Endometrium (tissue), 2 donors: ENCODE measurements at regions not wholly inside any gene's neighbourhood (a gene's known extent, or its start where the extent isn't known, plus 50 kb on each side); places are given as distances from the start of the nearest gene placed in this dataset.

Experiments used
- FAIRE-seq: peaks from 2 replicates; lab custom pipeline; 2012; peaks lifted over from hg19 to GRCh38; lab: Jason Lieb, UNC
- donor health status: control.
- donor health status: control.

DNA sequence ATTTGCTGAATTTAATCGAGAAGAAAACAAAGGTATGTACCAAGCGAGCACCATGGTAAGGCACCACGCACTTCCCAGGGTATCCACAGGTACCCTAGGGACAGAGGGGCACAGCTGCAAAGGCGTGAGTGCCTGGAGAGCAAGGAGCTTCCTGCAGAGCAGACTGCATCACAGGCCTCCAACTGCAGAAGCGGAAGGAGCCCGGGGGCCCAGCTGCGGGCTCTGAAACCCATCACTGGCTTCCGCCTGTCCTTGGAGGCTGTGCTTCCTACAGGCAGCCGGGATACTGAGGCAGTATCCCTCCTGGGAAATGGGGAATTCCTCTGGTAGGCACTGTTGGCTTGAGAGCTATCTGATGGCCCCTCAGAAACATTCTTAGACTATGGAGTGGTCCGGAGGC, 217.4 kb upstream of the GMDS start:
- no peak for FAIRE-seq

DNA sequence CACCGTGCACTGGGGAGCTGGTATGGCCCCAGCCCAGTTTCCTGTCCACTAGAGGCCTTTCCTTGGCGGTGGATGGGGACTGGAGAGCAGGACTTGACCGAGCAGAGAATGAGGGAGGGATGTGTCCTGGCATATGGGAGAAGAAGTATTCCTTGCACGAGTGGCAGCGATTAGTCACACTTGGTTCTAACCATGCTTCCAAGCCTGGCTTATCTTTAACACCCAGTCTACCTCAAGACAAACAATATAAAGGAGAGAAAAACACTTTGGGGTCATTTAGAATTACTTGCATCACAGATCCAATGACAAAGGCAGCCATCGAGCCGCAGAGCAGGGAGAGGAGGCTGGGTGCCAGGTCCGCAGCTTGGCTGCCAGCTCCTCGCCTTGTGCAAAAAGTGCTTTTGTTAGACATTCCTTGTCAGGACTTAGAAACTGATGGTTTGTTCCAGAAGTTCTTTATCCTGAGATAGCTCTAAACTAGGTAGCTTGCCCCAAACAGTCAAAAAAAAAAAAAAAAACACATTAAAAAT, 214.9 kb upstream of the GMDS start:
- FAIRE-seq = no peak

DNA sequence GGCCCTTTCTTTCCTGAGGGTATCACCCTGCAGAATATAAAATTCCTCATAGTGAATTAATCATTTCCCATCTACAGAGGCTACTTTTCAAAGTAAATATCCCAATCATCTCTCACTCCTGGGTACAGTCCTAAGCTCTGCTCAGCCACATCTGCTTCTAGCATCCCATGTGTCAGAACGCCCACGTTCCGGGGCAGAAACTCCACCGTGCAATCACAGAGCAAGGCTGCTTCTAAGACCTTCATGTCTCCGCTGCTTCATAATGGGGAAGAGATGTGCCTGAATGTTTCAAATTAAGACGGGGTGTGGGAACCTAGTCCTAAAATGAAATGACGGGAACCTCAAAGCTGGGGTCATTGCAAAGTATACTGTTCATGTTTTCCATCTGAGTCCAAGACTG, 208.8 kb upstream of the GMDS start:
- no peak for FAIRE-seq

DNA sequence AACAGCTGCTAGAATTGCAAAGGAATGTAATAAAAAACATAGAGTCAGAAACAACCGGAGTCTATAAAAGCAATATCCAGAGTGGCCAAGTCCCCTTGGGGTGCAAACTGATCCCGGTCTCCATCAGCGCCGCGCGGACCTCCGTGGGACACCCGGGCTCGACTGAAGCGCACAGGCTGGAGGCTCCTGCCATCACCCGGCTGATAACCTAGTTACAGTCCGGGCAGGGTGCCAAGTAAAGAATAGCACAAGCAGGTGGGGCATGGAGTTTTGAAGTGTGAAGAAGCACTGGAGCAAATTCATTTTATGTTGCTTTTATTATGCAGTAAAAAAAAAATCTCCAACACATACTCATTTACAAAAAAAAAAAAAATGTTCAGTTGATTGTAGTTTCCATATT, 205.1 kb upstream of the GMDS start:
- FAIRE-seq = no peak

DNA sequence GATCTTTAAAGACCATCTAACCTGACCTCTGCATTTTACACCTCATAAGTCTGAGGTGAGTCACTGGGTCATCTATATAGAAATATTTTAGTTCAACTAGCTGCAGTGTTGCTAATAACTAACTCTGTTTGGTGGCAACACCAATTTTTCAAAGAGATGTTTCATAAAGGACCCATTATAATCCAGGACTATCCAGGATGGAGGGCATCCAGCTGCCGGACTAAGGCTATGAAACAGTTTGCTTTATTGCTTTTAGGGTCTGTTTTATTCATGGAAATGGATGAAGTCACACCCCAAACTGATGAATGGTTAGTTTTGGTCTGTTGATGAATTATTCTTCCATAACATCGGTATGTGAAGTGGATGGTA, 204.2 kb upstream of the GMDS start:
- no peak for FAIRE-seq

DNA sequence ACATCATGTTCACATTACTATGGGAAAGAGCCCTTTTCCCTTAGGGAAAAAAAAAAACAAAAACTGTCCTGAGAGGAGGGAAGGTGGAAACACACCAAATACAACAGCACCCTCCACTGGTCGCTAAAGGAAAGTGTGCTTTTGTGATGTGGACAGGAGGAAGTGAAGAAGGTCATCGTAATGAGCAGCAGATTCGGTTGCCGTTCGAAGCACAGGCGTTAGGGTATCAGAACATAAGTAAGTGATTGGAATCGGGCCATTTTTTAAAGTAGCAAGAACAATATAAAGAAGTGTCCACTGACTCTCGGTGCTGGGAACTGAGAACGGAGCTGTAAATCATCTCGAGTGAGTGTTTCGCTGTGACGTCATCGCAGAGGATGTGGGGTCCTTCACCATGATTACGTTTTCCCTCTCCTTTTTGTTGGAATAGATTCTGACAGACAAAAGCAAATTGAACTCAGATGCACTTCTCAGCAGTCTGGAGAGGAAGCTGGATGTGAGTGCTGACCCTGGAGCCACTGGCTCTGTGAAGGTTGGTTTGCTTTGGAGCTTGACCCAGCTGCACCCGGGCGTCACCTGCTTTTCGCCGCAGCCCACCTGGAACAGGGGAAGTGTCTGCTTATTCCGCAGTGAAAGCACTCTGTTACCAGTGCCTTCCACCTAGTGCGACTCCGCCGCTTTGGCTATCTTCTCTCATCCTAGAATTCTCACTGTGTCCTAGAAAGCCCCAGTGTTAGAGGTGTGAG, 203.6 kb upstream of the GMDS start:
- no peak for FAIRE-seq

DNA sequence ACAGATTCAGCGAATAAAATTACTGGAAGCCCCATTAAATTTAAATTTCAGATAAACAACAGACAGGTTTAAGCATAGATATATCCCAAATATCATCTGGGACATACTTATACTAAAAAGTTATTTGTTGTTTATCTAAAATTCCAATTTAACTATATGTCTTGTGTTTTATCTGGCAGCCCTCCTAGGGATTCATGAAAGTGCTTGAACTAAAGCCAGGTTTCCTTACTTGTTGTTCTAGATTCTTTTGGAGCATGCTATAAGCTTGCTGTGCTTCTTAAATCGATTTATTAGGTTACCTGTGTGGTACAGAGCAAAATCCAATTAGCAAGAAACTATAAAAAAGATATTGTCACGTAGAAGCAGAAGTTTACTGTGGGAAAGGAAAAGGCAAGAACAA, 202.5 kb upstream of the GMDS start:
- FAIRE-seq = no peak

DNA sequence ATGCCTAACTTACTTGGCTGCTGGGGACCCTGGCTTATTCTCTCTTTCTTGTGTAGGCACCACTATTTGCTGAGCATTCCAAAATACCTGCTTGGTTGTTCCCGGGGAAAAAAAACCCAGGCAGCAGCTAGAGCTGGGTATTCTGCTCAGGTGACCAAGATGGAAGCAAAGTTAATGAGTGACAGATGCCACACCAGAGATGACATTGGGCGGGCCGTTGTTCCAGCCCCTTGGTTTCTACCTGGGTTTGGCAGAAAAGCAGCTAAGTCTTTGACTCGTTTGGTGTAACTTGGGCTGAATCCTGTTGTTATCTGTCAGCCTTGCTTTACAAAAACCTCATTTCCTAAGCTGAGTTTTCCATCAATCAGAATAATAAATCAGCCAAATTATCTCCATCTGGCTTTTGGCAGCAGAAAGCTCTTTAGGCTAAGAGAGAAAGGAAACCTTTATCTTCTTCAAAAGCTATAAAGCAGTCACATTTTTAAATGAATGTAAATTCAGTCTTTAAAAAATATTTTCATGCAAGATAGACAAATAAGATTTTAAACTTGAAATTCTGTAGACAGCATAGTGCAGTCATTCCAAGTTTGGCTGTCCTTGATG, 202.0 kb upstream of the GMDS start:
- FAIRE-seq = no peak

DNA sequence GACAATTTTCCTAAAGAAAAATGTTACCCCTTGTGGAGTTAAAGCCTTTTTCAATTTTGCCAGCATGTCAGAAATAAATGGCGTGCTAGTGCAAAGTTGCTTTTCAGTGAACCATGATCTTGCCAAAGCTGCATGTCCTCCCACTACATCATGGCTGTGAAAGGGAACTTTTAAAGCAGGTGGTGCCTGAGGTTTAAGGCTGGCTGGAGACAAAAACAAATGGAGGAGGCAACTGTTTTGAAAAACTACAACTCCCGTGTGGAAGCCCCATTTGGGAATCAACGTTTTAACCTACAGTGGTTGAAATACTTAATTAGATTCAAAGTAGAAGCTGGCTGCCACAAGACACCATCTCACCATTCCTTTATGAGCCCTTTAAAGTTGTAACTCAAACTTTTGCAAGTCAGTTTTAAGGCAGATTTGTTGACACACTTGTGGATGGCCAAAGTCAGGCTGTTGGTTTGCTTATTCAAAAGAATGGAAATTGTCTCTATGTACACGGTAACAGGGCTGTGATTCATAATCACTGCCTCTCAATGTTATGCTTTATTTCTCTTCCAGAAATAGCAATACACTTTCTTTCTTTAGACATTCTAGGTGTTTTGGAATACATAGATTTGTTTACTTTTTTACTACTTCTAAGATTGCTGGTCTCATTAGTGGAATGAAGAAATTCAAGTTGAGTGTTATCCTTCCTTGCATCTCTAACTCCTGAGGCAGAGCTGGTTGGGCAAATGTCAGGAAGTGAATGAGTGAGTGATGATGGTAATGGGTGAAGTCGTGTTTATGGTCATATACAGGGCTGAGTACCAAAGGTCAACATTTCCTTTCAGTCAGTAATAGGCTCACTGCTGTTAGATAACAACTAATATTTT, 196.4 kb upstream of the GMDS start:
- no peak for FAIRE-seq

DNA sequence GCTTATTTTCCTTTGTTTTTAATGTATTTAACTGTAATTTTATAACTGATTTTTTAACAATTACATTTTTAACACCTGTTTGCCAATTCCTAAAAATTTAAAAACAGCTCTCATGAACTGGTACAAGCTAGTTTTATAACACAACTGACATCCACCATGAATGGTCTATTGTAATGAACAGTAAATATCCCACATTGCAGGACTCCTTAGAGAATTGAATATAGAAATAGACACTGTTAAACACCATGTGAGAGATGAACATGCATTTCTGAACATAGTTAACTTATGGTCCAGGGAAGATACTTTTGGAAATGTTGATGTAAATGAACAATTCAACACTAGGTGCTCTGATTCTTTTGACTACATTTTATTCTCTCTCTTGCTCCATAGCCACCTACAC, 195.1 kb upstream of the GMDS start:
- FAIRE-seq = no peak

DNA sequence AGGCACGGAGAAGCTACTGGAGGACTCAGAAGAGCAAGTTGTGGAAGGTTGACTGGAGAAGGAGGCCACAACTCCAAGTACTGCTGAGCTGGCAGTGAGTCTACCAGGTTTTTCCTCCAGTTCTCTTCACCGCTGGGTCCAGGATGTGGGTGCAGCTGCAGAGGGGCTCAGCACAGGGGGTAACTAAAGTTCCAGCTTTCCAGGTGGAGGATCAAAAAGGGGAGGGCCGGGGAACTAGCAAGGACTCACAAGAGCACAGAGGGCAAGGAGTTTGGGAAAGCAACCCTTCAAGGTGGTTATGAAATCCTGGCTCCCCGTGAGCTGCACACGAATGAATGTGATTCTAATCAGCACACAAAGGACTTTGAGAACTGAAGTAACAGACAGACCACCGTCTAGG, 194.2 kb upstream of the GMDS start:
- FAIRE-seq = no peak

DNA sequence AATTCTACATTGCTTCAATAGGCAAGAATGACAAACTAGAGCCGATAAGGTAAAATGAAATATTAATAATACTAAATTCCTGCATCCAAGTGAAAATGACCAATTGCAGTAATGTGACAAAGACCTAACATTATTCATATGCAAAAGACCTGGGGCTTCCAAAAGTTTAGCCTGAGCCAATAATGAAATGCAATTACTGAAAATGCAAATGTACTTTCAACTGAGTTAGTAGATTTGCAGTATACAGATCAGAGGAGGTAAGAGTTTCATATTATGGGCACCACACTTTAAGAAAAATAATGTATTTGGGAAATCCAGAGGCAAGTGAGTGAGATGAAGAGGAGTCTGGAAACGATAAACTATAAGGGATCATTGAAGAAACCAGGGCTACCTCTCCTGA, 193.7 kb upstream of the GMDS start:
- no peak for FAIRE-seq

DNA sequence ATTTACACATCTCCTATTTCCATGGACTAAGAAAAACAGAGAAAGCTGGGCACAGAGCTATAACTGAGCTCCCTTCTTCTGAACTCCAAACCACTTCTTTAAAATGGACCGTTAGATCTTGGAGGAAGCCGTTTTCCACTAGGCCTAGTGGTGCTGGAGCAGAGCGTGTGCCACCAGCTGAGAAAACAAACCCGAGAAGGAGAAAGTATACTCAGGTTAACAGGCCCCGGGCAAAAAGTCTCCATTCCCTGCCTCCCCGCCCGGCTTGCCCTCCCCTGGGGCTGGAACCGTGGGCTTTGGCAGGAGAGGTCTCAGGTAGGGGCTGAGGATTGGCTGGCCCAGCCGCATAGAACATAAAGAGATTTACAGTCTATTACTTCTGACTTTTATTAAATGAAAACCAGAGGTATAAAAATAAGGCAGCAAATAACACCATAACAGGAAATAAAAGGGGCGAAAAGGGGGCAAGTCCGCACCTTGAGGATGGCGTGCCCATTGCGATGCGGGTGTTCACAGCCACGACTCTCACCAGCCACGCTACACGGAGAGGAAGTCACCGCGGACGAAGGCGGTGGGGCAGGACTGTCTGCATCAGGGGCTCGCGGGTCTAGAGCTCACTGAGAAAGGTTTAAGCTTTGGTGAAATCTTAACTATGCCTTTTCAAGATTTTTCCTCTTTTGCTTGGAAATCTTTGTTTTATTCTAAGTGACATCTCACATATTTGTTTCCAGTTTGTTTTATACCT, 191.2 kb upstream of the GMDS start:
- FAIRE-seq = no peak

DNA sequence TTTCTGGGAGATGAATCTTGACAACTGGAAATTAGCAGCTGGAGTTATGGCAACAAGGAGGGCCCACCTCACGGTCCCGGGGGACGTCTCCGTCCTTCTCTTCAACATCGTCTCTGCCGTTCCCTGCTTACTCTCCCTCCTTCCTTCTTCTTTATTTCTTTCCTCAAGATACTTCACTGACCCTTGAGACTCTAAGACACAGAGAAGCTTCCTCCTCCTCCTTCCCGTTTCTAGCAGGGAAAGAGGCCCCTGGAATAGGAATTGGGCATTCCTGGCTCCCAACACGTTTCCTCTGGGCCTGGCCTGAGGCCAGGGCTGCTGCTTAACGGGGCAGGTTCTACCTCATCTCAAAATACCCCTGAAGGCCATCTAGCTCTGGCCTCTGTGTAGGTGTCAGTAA, 189.9 kb upstream of the GMDS start:
- no peak for FAIRE-seq

DNA sequence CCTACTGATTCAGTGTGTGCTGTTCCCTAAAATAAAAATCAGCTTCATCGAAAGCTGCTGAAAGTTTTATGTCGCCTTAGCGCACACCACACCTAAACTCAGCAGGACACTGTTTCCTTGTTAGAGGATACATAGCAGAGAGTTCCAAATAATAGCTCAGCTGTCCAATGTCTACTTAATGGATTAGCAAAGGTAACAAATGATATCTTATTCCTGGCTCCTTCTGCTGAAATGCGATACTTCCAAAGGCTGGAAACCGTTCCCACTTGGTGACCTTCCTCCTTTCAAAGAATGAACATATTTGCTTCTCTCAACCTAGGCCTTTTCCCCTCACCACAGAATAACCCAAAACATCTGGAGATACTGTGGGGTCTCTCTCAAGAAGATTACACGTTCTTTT, 189.5 kb upstream of the GMDS start:
- no peak for FAIRE-seq

DNA sequence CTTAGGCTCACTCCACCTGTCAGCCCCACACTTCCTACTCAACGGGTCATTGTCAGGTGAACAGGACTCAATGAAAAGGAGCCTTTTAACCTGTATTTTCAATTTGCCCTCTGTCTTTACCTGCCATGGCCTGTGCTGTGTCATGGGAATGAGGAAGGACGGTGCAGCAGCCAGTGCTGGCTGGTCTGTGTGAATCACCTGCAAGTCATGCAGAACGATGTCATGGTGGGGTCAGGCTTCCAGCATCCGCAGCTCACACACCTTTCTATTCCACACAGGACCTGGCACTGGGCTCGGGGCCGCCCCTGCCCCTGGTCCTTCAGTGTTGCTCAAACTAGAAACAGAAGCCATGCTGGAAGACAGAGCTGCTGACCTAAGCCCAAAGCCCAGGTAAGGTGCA, 188.7 kb upstream of the GMDS start:
- FAIRE-seq = no peak

DNA sequence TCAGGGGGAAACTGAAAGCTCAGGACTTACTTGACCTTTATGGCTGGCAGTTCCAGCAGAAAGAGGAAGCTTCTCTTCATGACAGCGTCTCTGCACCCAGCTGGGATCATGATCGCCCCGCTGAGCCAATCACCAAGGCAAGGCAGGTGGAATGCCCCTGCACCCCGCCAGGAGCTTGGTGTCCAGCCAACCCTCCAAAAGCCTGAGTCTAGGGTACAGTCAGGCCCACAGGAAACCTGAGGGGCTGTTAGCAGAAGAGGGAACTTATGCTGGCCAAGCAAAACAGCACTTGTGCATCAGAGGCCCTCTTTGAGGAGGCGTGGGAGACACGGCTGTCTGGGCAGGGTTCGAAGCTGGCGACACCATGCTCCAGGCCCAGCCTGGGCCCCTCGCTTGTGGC, 188.3 kb upstream of the GMDS start:
- no peak for FAIRE-seq

DNA sequence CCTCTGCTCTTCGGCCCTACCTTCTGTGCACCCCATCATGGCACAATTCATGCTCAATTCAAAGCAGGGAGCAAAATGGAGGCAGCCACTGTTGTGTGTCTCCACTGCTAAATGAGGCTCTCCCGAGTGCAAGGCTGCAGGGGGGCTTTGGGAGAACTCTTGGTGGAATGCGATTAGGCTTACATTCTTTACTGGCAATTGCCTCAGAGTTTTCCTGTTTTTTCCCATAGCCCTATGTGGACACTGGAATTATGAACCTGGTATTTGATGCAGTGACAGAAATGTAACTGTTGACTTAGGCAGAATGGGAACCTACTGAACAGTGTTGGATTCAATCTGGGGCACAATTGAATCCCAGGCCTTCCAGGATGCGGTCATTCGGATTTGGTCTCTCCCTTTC, 187.9 kb upstream of the GMDS start:
- FAIRE-seq = no peak

DNA sequence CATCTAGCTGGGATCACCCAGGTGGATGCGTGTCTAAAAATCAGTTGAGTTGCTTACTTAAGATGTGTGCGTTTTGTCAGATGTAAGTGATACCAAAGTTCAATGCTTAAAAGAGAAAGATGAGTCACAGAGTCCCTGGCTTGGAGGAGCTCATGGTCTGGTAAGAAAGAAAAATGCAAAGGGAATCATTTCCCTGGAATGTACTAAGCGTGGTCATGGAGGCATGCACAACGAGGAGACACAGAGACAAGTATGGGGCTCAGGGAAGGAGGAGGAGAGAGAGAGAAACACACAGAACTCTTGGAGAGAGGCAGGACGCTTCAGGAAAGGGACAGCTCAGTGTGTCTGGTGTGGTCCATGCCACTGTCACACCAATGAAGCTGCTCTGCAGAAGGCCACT, 186.9 kb upstream of the GMDS start:
- FAIRE-seq = no peak

DNA sequence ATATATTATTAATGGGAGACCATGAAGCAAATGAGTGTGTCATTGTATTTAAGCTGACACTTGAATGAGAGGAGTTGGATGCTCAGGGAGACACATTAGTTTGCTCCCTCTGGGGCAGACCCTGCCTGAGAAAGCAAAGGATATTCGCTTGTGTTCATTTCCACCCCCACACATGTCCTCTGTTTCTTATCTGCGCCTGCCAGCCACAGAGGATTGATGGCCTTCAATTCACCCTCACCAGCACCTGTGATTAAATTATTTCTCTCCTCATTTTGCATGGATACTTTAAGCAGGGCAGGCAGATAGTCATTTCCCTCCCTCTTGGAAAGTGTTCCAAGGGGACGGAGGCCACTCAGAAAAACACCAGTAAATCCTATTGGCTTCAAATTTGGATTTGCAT, 185.2 kb upstream of the GMDS start:
- FAIRE-seq = no peak

DNA sequence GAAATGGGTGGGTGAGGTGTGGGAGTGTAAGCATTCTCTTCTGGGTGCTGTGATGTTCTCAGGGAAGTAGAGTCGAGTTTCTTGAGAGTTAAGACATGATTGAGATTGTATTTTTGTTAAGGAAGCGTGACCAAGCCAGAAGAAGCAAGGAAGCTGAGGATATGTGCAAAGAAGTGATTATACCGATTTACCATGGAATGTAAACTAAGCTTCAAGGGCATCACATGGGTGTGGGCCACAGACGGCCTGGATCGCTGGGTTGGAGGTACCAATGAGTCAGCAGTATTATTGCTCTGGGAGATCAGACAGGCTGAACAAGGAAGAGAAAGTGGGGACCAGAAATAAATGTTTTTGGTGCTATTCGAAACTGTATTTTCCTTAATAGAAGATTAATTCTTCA, 184.1 kb upstream of the GMDS start:
- FAIRE-seq = no peak

DNA sequence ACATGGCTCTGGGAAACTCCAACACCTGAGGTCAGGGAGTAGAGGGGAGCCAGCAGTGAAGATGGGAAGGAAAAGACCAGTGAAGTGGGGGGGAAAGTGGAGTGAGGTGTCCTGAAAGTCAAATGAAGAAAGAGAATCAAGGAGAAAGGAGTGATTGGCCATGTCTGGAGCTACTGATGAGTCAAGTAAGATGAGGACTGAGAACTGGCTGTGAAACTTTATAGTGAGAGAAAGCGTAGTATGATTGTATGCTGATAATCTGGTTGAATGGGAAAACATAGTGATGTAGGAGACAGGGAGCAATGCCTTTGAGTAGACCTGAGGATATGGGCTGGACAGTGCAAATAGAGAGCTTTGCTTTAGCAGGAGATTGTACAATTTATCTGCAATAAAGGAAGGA, 183.6 kb upstream of the GMDS start:
- FAIRE-seq = no peak
